WERI-Rb-1 (cell line): ENCODE measurements at regions not wholly inside any gene's neighbourhood (a gene's known extent, or its start where the extent isn't known, plus 50 kb on each side); places are given as distances from the start of the nearest gene placed in this dataset.
"Not testable (repeated sequence)": the region's sequence is repeated elsewhere in the genome, so short reads cannot be mapped to it uniquely, and the experiment has no call there.

ENCODE experiments used
- DNase-seq: peaks from one replicate; pipeline ENCODE4 v3.0.0-alpha.2; 2020
- H3K27ac ChIP-seq: fragments of 250-450 bp; sonication (Bioruptor Pico); 2 replicates; pipeline ENCODE4 v1.5.1; 2020; ENCODE audit warnings: mild to moderate bottlenecking, moderate library complexity
- H3K27me3 ChIP-seq: fragments of 250-450 bp; sonication (Bioruptor Pico); 2 replicates; pipeline ENCODE4 v1.5.1; 2021; ENCODE audit warnings: mild to moderate bottlenecking, low read depth, moderate library complexity; ENCODE audit not compliant: insufficient read depth, severe bottlenecking
- H3K36me3 ChIP-seq: fragments of 250-450 bp; sonication (Bioruptor Pico); 2 replicates; pipeline ENCODE4 v1.5.1; 2020; ENCODE audit warnings: mild to moderate bottlenecking, moderate library complexity
- H3K4me3 ChIP-seq: 2 replicates; pipeline ENCODE4 v1.5.1; 2011; ENCODE audit warnings: low read depth, mild to moderate bottlenecking, control low read depth, low read length
- H3K9me3 ChIP-seq: fragments of 250-450 bp; sonication (Bioruptor Pico); 2 replicates; pipeline ENCODE4 v1.5.1; 2021; ENCODE audit warnings: mild to moderate bottlenecking, moderate library complexity; ENCODE audit not compliant: severe bottlenecking
- CTCF ChIP-seq: IDR thresholded peaks from 2 replicates; pipeline ENCODE4 v1.5.1; 2011; ENCODE audit warnings: low read depth, mild to moderate bottlenecking, control low read depth, inconsistent platforms, low read length

GRCh38 chr11:13595166-13595565 is 73.3 kb upstream of the FAR1 start:
- no peak for TF ChIP-seq CTCF
- DNase-seq = no peak
- no peaks in the 10 kb centered on the region for H3K36me3 ChIP-seq
- H3K4me3 ChIP-seq = no peak overlapping the region
- no peak overlapping the region for H3K27ac ChIP-seq
- no peaks in the 10 kb centered on the region for H3K9me3 ChIP-seq
- H3K27me3 ChIP-seq = peaks cover 51% of the 10 kb centered on the region

- no peak for TF ChIP-seq CTCF
These were observed 74.4 kb upstream of the FAR1 start for GRCh38 chr11:13594044-13594443.

GRCh38 chr11:13578514-13579140 is 82.8 kb upstream of the PTH start:
- no peak overlapping the region for H3K4me3 ChIP-seq
- H3K27me3 ChIP-seq = peaks cover 14% of the 10 kb centered on the region
- H3K27ac ChIP-seq = no peak overlapping the region
- no peak for TF ChIP-seq CTCF
- no peaks in the 10 kb centered on the region for H3K36me3 ChIP-seq
- H3K9me3 ChIP-seq = peaks cover 5% of the 10 kb centered on the region
- no peak for DNase-seq

More at GRCh38 chr11:13594044-13594443, 74.4 kb upstream of the FAR1 start:
- no peak overlapping the region for H3K27ac ChIP-seq
- no peaks in the 10 kb centered on the region for H3K36me3 ChIP-seq
- DNase-seq = no peak
- no peak overlapping the region for H3K4me3 ChIP-seq
- H3K27me3 ChIP-seq = peaks cover 55% of the 10 kb centered on the region
- no peaks in the 10 kb centered on the region for H3K9me3 ChIP-seq

GRCh38 chr11:13577881-13578280 is 82.1 kb upstream of the PTH start:
- H3K27ac ChIP-seq = no peak overlapping the region
- peaks cover 1% of the 10 kb centered on the region for H3K9me3 ChIP-seq
- H3K27me3 ChIP-seq = peaks cover 8% of the 10 kb centered on the region
- H3K4me3 ChIP-seq = no peak overlapping the region
- DNase-seq = no peak
- TF ChIP-seq CTCF = no peak
- H3K36me3 ChIP-seq = no peaks in the 10 kb centered on the region

- TF ChIP-seq CTCF = no peak
- no peak for DNase-seq
- no peaks in the 10 kb centered on the region for H3K36me3 ChIP-seq
- no peak overlapping the region for H3K27ac ChIP-seq
- no peaks in the 10 kb centered on the region for H3K9me3 ChIP-seq
- H3K4me3 ChIP-seq = no peak overlapping the region
- H3K27me3 ChIP-seq = peaks cover 4% of the 10 kb centered on the region
These were observed 81.2 kb upstream of the PTH start for GRCh38 chr11:13576995-13577394.

- DNase-seq, H3K9me3 ChIP-seq, H3K4me3 ChIP-seq, H3K36me3 ChIP-seq, H3K27ac ChIP-seq, H3K27me3 ChIP-seq: not testable (repeated sequence)
These were observed 79.6 kb upstream of the PTH start for GRCh38 chr11:13575385-13575784.
